HCT116 (cell line): ENCODE measurements at regions not wholly inside any gene's neighbourhood (a gene's known extent, or its start where the extent isn't known, plus 50 kb on each side); places are given as distances from the start of the nearest gene placed in this dataset.

ENCODE experiments used
- CBX3 ChIP-seq: IDR thresholded peaks from 2 replicates; pipeline ENCODE4 v1.6.1; 2012; ENCODE audit warnings: low read depth
- EZH2 ChIP-seq: fragments of 200-600 bp; sonication (generic); IDR thresholded peaks from 2 replicates; pipeline ENCODE4 v1.6.1; 2017; ENCODE audit warnings: antibody characterized with exemption, mixed run types
- JUND ChIP-seq: IDR thresholded peaks from 2 replicates; pipeline ENCODE4 v1.6.1; 2012
- POLR2AphosphoS5 ChIP-seq: IDR thresholded peaks from 2 replicates; pipeline ENCODE4 v1.6.1; 2011; ENCODE audit warnings: mild to moderate bottlenecking, low read depth, low read length, moderate library complexity
- RAD21 ChIP-seq: IDR thresholded peaks from 2 replicates; pipeline ENCODE4 v1.6.1; 2012; ENCODE audit warnings: low read depth, mild to moderate bottlenecking
- SP1 ChIP-seq: IDR thresholded peaks from 2 replicates; pipeline ENCODE4 v1.6.1; 2012; ENCODE audit warnings: low read depth
- YY1 ChIP-seq: IDR thresholded peaks from 2 replicates; pipeline ENCODE4 v1.6.1; 2011; ENCODE audit warnings: low read length, low read depth, moderate library complexity, mild to moderate bottlenecking; ENCODE audit not compliant: insufficient replicate concordance; ENCODE audit errors: extremely low read depth
- TF ChIP-seq, protein P1 (sequence below), 3 experiments: fragments of 200-600 bp in 1 of 3; sonication (generic) in 1 of 3; IDR thresholded peaks in 2 of 3; conservative IDR thresholded peaks in 1 of 3; 2 replicates each; pipeline ENCODE4 v1.5.1; 2012 to 2017; ENCODE audit warnings: low read depth in 2 of 3, low read length in 2 of 3, antibody characterized with exemption in 1 of 3, borderline replicate concordance in 1 of 3, control low read depth in 1 of 3, mild to moderate bottlenecking in 1 of 3, mixed read lengths in 1 of 3, mixed run types in 1 of 3, moderate library complexity in 1 of 3; ENCODE audit not compliant: insufficient read depth in 1 of 3
- TF ChIP-seq, protein P2 (sequence below): IDR thresholded peaks from 2 replicates; pipeline ENCODE4 v1.6.1; 2012
- TF ChIP-seq, protein P3 (sequence below): IDR thresholded peaks from 2 replicates; pipeline ENCODE4 v1.6.1; 2012; ENCODE audit warnings: low read depth

DNA sequence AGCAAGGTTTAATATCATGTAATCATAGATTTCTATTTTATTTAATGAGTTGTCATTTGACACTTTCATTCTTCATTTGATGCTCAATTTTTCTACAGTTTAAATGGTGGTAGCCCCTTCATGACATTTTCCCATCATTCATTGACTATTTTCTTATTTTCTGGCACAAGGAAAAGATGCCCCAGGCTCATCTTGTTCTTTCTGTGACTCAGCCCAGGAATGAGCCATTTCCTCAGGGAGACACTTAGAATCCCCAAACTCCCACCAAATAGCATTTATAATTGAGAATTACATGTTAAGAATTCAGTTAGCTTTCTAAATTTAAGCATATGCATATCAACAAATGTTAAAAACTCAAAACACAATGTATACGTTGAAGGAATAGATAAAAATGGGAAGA, 222.3 kb downstream of the KIF20B start:
- TF ChIP-seq, protein P1, sequence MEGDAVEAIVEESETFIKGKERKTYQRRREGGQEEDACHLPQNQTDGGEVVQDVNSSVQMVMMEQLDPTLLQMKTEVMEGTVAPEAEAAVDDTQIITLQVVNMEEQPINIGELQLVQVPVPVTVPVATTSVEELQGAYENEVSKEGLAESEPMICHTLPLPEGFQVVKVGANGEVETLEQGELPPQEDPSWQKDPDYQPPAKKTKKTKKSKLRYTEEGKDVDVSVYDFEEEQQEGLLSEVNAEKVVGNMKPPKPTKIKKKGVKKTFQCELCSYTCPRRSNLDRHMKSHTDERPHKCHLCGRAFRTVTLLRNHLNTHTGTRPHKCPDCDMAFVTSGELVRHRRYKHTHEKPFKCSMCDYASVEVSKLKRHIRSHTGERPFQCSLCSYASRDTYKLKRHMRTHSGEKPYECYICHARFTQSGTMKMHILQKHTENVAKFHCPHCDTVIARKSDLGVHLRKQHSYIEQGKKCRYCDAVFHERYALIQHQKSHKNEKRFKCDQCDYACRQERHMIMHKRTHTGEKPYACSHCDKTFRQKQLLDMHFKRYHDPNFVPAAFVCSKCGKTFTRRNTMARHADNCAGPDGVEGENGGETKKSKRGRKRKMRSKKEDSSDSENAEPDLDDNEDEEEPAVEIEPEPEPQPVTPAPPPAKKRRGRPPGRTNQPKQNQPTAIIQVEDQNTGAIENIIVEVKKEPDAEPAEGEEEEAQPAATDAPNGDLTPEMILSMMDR (IDR thresholded peaks at IDR 0.05 in 2 of 3, conservative IDR thresholded peaks at IDR 0.05 in 1 of 3; ENCODE audit: borderline replicate concordance in 1 of 3, insufficient read depth in 1 of 3, low read depth in 2 of 3, low read length in 2 of 3) = no peak
- TF ChIP-seq CBX3 = no peak
- no peak for TF ChIP-seq RAD21
- TF ChIP-seq, protein P2, sequence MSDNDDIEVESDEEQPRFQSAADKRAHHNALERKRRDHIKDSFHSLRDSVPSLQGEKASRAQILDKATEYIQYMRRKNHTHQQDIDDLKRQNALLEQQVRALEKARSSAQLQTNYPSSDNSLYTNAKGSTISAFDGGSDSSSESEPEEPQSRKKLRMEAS = no peak
- TF ChIP-seq SP1 = no peak
- no peak for TF ChIP-seq YY1
- no peak for TF ChIP-seq JUND
- TF ChIP-seq, protein P3, sequence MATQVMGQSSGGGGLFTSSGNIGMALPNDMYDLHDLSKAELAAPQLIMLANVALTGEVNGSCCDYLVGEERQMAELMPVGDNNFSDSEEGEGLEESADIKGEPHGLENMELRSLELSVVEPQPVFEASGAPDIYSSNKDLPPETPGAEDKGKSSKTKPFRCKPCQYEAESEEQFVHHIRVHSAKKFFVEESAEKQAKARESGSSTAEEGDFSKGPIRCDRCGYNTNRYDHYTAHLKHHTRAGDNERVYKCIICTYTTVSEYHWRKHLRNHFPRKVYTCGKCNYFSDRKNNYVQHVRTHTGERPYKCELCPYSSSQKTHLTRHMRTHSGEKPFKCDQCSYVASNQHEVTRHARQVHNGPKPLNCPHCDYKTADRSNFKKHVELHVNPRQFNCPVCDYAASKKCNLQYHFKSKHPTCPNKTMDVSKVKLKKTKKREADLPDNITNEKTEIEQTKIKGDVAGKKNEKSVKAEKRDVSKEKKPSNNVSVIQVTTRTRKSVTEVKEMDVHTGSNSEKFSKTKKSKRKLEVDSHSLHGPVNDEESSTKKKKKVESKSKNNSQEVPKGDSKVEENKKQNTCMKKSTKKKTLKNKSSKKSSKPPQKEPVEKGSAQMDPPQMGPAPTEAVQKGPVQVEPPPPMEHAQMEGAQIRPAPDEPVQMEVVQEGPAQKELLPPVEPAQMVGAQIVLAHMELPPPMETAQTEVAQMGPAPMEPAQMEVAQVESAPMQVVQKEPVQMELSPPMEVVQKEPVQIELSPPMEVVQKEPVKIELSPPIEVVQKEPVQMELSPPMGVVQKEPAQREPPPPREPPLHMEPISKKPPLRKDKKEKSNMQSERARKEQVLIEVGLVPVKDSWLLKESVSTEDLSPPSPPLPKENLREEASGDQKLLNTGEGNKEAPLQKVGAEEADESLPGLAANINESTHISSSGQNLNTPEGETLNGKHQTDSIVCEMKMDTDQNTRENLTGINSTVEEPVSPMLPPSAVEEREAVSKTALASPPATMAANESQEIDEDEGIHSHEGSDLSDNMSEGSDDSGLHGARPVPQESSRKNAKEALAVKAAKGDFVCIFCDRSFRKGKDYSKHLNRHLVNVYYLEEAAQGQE = no peak
- TF ChIP-seq EZH2 = no peak
- no peak for TF ChIP-seq POLR2AphosphoS5
